Heart left ventricle (tissue), 13 donors: ENCODE measurements at regions not wholly inside any gene's neighbourhood (a gene's known extent, or its start where the extent isn't known, plus 50 kb on each side); places are given as distances from the start of the nearest gene placed in this dataset.

Experiments used
- CTCF ChIP-seq, 12 donors: fragments of 200-600 bp; sonication (generic) in 4 of 12; IDR thresholded peaks; one replicate each; pipeline versions ENCODE4 v1.5.0 to v1.8.0; 2018 to 2022; ENCODE audit warnings: antibody characterized with exemption in 12 of 12, mild to moderate bottlenecking in 5 of 12
- POLR2A ChIP-seq, 2 donors: fragments of 450-650 bp; IDR thresholded peaks; one replicate each; pipeline ENCODE4 v1.6.1; 2017; ENCODE audit warnings: antibody characterized with exemption in 2 of 2, mild to moderate bottlenecking in 2 of 2, moderate library complexity in 2 of 2
- donor health status: ischemic (EF 13 %, LVEDD 7.1; RV severe dilation, severe dysfunction).
- donor health status: DM: no; HTN: yes; CAD: no.
- donor health status: DM: no; HTN: no; CAD: no.
- donor health status: ischemic (EF 25% LVEDD 6.9; RV normal size, moderate dysfunction).
- donor health status: ischemic (EF 25% LVEDD 5.7; RV mildly dilated, moderate dysfunction).
- donor health status: ischemic (EF 35%, LVEDD 5.7; RV mildly dilated, moderate dysfunction).
- donor health status: nonischemic (EF 11% LVEDD 7.7; RV severe dilation, severe dysfunction).
- donor health status: DM: yes; HTN: yes; CAD: no.
- donor health status: PGD.
- donor health status: ischemic (EF 29% LVEDD 5.4; RV normal size, mild dysfunction).
- donor health status: nonischemic (EF 23%, LVEDD 6.1; RV moderate dilation, normal function).

DNA sequence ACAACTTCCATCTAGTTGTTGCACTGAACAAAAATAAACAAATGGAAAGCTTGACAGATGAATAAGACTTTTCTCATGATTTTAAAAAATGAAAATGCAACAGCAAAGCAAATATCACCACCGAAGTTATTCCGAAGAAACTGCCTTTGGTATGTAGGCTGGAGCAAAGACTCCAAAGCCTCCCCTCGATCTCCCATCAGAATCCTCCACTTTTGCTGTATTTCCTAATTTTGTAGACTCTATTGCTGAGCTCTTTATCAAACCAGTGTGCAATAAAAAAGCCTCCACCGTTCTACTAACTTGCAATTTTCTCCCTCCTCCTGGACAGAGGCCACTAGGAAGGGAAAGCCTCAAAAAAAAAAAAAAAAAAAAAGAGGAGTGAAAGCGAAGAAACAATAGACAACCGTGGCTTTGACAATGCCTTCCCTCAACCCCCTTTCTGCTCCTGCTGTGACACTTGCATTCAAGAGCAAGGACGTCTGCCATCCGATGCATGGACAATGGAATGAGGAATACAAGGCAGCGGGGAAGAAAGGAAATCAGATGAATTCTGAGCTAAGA lies 190.9 kb upstream of the BLID start:
- TF ChIP-seq CTCF (IDR thresholded peaks at IDR 0.05), result no peak
- TF ChIP-seq POLR2A (IDR thresholded peaks at IDR 0.05), result no peak
